ENCODE measurements at regions not wholly inside any gene's neighbourhood (a gene's known extent, or its start where the extent isn't known, plus 50 kb on each side); places are given as distances from the start of the nearest gene placed in this dataset.

GRCh38 chr15:61556037-61556648 is 327.0 kb upstream of the RORA start:
- TF ChIP-seq CTCF (IDR thresholded peaks at IDR 0.05; ENCODE audit: low read depth, low read length) (no peak), EZH2phosphoT487 (IDR thresholded peaks at IDR 0.05; ENCODE audit: low read depth) (no peak)

All from OCI-LY3 (cell line).